HL-60 (cell line): ENCODE measurements at regions not wholly inside any gene's neighbourhood (a gene's known extent, or its start where the extent isn't known, plus 50 kb on each side); places are given as distances from the start of the nearest gene placed in this dataset.

Experiments
- POLR2AphosphoS5 ChIP-seq: IDR thresholded peaks from 2 replicates; pipeline ENCODE4 v1.6.1; 2012; ENCODE audit warnings: low read depth
- REST ChIP-seq: IDR thresholded peaks from 2 replicates; pipeline ENCODE4 v1.6.1; 2012; ENCODE audit warnings: low read depth; ENCODE audit not compliant: insufficient replicate concordance
- TF ChIP-seq, protein P1 (sequence below): IDR thresholded peaks from one replicate; pipeline ENCODE4 v1.5.1; 2011; ENCODE audit warnings: low read length, control low read depth, inconsistent platforms; ENCODE audit not compliant: insufficient read depth

DNA sequence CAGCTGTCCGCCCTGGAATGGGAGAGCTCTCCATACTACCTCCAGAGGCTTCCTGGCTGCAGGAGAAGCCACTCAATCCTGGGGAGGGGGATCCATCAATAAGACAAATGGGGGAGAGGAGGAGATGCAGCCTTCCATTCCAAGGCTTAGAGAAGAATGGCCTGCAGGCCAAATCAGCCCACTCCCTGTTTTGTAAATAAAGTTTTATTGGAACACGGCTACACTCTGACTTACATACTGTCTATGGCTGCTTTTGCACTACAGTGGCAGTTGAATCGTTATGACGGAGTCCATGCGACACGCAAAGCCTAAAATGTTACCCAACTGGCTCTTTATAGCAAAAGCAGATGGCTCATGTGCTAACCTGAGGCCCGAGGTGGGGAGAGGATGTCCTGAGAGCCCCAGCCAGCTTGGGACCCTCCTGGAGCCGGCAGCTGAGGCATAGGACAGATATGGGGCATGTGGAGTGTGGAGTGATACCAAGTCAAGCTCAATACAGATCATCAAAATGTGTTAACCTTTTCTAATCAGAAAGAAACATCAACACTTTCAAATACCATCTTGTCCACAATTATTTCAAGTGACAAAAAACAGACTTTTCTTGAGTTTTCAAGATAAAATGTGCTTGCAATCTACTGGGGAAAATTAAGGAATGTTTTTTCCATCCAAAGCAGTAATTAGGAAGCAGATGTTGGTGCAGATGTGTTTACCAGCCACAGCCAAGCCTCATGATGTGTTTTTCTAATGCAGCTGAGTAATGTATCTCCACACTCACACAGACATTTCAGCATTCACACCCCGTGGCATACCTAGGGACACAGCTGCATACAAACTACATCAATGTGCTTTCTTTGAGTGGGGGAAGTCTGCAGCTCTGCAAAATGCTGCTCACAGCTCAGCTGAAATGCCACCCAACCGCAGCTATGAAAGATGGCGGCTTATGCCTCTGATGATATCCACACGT lies 181.6 kb downstream of the SHANK2 start:
- TF ChIP-seq, protein P1, sequence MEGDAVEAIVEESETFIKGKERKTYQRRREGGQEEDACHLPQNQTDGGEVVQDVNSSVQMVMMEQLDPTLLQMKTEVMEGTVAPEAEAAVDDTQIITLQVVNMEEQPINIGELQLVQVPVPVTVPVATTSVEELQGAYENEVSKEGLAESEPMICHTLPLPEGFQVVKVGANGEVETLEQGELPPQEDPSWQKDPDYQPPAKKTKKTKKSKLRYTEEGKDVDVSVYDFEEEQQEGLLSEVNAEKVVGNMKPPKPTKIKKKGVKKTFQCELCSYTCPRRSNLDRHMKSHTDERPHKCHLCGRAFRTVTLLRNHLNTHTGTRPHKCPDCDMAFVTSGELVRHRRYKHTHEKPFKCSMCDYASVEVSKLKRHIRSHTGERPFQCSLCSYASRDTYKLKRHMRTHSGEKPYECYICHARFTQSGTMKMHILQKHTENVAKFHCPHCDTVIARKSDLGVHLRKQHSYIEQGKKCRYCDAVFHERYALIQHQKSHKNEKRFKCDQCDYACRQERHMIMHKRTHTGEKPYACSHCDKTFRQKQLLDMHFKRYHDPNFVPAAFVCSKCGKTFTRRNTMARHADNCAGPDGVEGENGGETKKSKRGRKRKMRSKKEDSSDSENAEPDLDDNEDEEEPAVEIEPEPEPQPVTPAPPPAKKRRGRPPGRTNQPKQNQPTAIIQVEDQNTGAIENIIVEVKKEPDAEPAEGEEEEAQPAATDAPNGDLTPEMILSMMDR, result no peak
- TF ChIP-seq REST (no peak), POLR2AphosphoS5 (no peak)
